ENCODE measurements at regions not wholly inside any gene's neighbourhood (a gene's known extent, or its start where the extent isn't known, plus 50 kb on each side); places are given as distances from the start of the nearest gene placed in this dataset.

GRCh38 chr14:51336734-51337133 is 96.7 kb downstream of the TMX1 start:
- ChIA-PET CTCF (ENCODE audit: partially characterized antibody) (interaction anchor here (0.9 to 1.4 kb wide), 3 partner anchors 52 to 379 kb away, joined by 3 to 4 read pairs (median 3); no protein-coding TSS in a partner anchor), POLR2A (ENCODE audit: partially characterized antibody) (no interaction called here)
- no peak overlapping the region for H3K18ac ChIP-seq (ENCODE audit: extremely low read depth, low read length)
- H3K4me3 ChIP-seq (ENCODE audit: extremely low read depth in 1 of 4, insufficient read depth in 2 of 4, low read depth in 3 of 4, low read length in 4 of 4): no peak overlapping the region
- H4K91ac ChIP-seq (replicated peaks; ENCODE audit: insufficient read length, low read length): peak overlapping the region; percentile 11
- H3K27ac ChIP-seq (ENCODE audit: low read depth, low read length): no peak overlapping the region
- H2BK12ac ChIP-seq (ENCODE audit: low read depth, low read length): no peak overlapping the region
- H2AFZ ChIP-seq (ENCODE audit: low read length): no peak overlapping the region
- H3K23me2 ChIP-seq (ENCODE audit: low read depth, low read length): no peaks in the 10 kb centered on the region
- no peak overlapping the region for H3K14ac ChIP-seq (ENCODE audit: insufficient read length)
- FAIRE-seq (no peak), DNase-seq (ENCODE audit: low read depth in 1 of 2, low spot score in 2 of 2) (no peak)
- no peak overlapping the region for H3K4ac ChIP-seq (replicated peaks; ENCODE audit: insufficient read length, low read depth, low read length)
- H2BK20ac ChIP-seq (ENCODE audit: low read length): peak overlapping the region; percentile 62; the same call in 1 of the 2 replicates
- no peaks in the 10 kb centered on the region for H3K79me1 ChIP-seq (ENCODE audit: low read depth, low read length)
- no peak overlapping the region for H3K56ac ChIP-seq (replicated peaks; ENCODE audit: insufficient read length, low read depth, low read length)
- H2BK15ac ChIP-seq (ENCODE audit: low read length): no peak overlapping the region
- H3K79me2 ChIP-seq (ENCODE audit: control insufficient read depth in 1 of 2, insufficient read depth in 2 of 2, low read length in 2 of 2): no peaks in the 10 kb centered on the region
- H3K36me3 ChIP-seq (ENCODE audit: control insufficient read depth in 2 of 4, insufficient read depth in 4 of 4, low read length in 3 of 4): no peaks in the 10 kb centered on the region
- H4K5ac ChIP-seq (ENCODE audit: insufficient read length, low read depth, low read length): no peak overlapping the region
- no peak overlapping the region for H2AK5ac ChIP-seq (ENCODE audit: low read depth, low read length)
- H3K9ac ChIP-seq (replicated peaks in 1 of 4; ENCODE audit: extremely low read depth in 1 of 4, low read depth in 3 of 4, low read length in 3 of 4): no peak overlapping the region
- H3K23ac ChIP-seq (ENCODE audit: insufficient read length): no peak overlapping the region
- H4K20me1 ChIP-seq (replicated peaks in 1 of 2; ENCODE audit: control insufficient read depth in 1 of 2, insufficient read depth in 2 of 2, low read length in 2 of 2): no peaks in the 10 kb centered on the region
- H4K8ac ChIP-seq (ENCODE audit: extremely low read depth, insufficient read depth, low read length): no peak overlapping the region
- H3K4me2 ChIP-seq (ENCODE audit: insufficient read depth in 1 of 2, low read depth in 2 of 2, low read length in 2 of 2): no peak overlapping the region
- H2BK5ac ChIP-seq (ENCODE audit: low read depth, low read length): no peak overlapping the region
- 100% methylated on average over 2 of the region's 2 CpGs; no CpG with 5 or more reads in 1 of the 2 experiments for WGBS, 2 experiments (ENCODE audit: extremely low coverage in 1 of 2, insufficient coverage in 1 of 2, insufficient read length in 1 of 2, insufficient replicate concordance in 2 of 2, low coverage in 1 of 2, low lambda C conversion rate in 2 of 2, missing lambda C conversion rate in 1 of 2)
- no peaks in the 10 kb centered on the region; a peak in 2 of 7 replicates for H3K4me1 ChIP-seq (replicated peaks in 1 of 4; ENCODE audit: control insufficient read depth in 3 of 4, insufficient read depth in 4 of 4, low read length in 3 of 4)
- H3K27me3 ChIP-seq (replicated peaks in 1 of 4; ENCODE audit: control insufficient read depth in 3 of 4, extremely low read depth in 1 of 4, insufficient read depth in 3 of 4, low read length in 3 of 4): no peaks in the 10 kb centered on the region
- H3K9me3 ChIP-seq (ENCODE audit: insufficient read depth in 2 of 2, low read depth in 1 of 2, low read length in 1 of 2): no peaks in the 10 kb centered on the region
- no peak overlapping the region for H2BK120ac ChIP-seq (replicated peaks; ENCODE audit: low read depth, low read length)
- TF ChIP-seq NANOG (IDR thresholded peaks at IDR 0.05; ENCODE audit: insufficient read depth, low read depth, low read length, poor library complexity, severe bottlenecking) (no peak), SUZ12 (IDR thresholded peaks at IDR 0.05; ENCODE audit: low read length) (no peak), USF2 (IDR thresholded peaks at IDR 0.05; ENCODE audit: low read length) (no peak), EP300 (IDR thresholded peaks at IDR 0.05; ENCODE audit: borderline replicate concordance in 1 of 2, low read depth in 2 of 2, low read length in 2 of 2) (no peak), TAF1 (IDR thresholded peaks at IDR 0.05; ENCODE audit: low read depth, low read length) (no peak), GTF2F1 (IDR thresholded peaks at IDR 0.05; ENCODE audit: borderline replicate concordance, low read depth, low read length) (no peak), FOSL1 (IDR thresholded peaks at IDR 0.05; ENCODE audit: insufficient read depth, low read depth, low read length) (no peak), EGR1 (IDR thresholded peaks at IDR 0.05; ENCODE audit: borderline replicate concordance, low read depth, low read length) (no peak), ASH2L (IDR thresholded peaks at IDR 0.05; ENCODE audit: low read length) (no peak), KDM1A (IDR thresholded peaks at IDR 0.05; ENCODE audit: borderline replicate concordance, low read length) (no peak), POLR2AphosphoS5 (IDR thresholded peaks at IDR 0.05; ENCODE audit: low read depth, low read length) (no peak), MAX (IDR thresholded peaks at IDR 0.05) (no peak), BACH1 (IDR thresholded peaks at IDR 0.05; ENCODE audit: low read length) (no peak), TEAD4 (IDR thresholded peaks at IDR 0.05; ENCODE audit: low read depth, low read length) (no peak)

All from H1 (cell line).